ENCODE measurements at regions not wholly inside any gene's neighbourhood (a gene's known extent, or its start where the extent isn't known, plus 50 kb on each side); places are given as distances from the start of the nearest gene placed in this dataset.

DNA sequence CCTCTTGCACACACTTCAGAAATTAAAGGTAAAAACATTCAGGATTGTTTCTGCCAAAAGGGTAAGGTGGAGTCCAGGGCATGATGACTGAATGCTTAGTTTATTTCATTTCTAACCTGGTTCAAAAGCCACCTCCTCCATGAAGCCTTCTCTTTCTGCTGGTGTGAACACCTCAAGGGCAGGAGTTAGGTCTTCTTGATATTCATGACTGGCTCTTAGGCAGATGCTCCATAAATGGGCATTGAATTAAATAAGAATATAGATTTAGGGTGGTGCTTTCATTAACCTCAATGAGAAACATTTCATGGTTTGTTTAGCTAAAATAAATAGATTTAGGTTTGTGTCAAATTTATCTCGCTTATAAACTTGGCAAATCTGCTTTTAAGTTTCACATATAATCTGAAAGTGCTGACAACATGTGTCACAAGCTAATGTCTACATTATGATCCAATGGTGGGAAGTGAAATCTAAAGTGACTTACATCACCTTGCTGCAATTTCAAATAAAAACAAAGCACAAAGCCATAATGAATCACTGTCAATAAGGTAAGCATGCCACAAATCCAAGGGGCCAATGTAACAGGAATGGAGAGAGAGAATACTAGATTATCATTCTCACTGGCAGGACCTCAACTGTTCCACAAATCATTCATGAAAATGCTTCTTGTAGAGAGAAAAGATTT is 72.7 kb upstream of the GRIP1 start (continued):
- TF ChIP-seq, protein P1, sequence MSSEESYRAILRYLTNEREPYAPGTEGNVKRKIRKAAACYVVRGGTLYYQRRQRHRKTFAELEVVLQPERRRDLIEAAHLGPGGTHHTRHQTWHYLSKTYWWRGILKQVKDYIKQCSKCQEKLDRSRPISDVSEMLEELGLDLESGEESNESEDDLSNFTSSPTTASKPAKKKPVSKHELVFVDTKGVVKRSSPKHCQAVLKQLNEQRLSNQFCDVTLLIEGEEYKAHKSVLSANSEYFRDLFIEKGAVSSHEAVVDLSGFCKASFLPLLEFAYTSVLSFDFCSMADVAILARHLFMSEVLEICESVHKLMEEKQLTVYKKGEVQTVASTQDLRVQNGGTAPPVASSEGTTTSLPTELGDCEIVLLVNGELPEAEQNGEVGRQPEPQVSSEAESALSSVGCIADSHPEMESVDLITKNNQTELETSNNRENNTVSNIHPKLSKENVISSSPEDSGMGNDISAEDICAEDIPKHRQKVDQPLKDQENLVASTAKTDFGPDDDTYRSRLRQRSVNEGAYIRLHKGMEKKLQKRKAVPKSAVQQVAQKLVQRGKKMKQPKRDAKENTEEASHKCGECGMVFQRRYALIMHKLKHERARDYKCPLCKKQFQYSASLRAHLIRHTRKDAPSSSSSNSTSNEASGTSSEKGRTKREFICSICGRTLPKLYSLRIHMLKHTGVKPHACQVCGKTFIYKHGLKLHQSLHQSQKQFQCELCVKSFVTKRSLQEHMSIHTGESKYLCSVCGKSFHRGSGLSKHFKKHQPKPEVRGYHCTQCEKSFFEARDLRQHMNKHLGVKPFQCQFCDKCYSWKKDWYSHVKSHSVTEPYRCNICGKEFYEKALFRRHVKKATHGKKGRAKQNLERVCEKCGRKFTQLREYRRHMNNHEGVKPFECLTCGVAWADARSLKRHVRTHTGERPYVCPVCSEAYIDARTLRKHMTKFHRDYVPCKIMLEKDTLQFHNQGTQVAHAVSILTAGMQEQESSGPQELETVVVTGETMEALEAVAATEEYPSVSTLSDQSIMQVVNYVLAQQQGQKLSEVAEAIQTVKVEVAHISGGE (tag by site-specific recombination; conservative IDR thresholded peaks at IDR 0.05; ENCODE audit: low read depth) = no peak
- TF ChIP-seq ZNF555 (tag by site-specific recombination; conservative IDR thresholded peaks at IDR 0.05) (no peak), ZNF335 (tag by site-specific recombination; conservative IDR thresholded peaks at IDR 0.05) (0 out of 2 replicates have a peak, but pooled peaks have one; percentile 24), ZNF629 (tag by site-specific recombination; IDR thresholded peaks at IDR 0.05) (peak; percentile 91), ZNF544 (tag by site-specific recombination; IDR thresholded peaks at IDR 0.05) (no peak), ZNF624 (tag by site-specific recombination; IDR thresholded peaks at IDR 0.05) (no peak), ZNF768 (tag by site-specific recombination; IDR thresholded peaks at IDR 0.05) (no peak), ZNF654 (tag by site-specific recombination; IDR thresholded peaks at IDR 0.05; ENCODE audit: low read depth) (0 out of 2 replicates have a peak, but pooled peaks have one; percentile 13), ZBTB7A (tag by site-specific recombination; IDR thresholded peaks at IDR 0.05; ENCODE audit: low read depth) (no peak), MEIS1 (CRISPR knock-in tag; IDR thresholded peaks at IDR 0.05; ENCODE audit: borderline replicate concordance) (no peak), ZNF623 (tag by site-specific recombination; IDR thresholded peaks at IDR 0.05) (no peak), ZFP69B (tag by site-specific recombination; IDR thresholded peaks at IDR 0.05) (0 out of 2 replicates have a peak, but pooled peaks have one; percentile 33), ZNF433 (tag by site-specific recombination; IDR thresholded peaks at IDR 0.05; ENCODE audit: low read depth) (no peak), FEZF1 (tag by site-specific recombination; IDR thresholded peaks at IDR 0.05) (peak; percentile 83), SP2 (tag by site-specific recombination; IDR thresholded peaks at IDR 0.05) (peak; percentile 21; the same call in 1 of the 2 replicates), ZNF791 (tag by site-specific recombination; IDR thresholded peaks at IDR 0.05) (no peak)
- TF ChIP-seq, protein P2, sequence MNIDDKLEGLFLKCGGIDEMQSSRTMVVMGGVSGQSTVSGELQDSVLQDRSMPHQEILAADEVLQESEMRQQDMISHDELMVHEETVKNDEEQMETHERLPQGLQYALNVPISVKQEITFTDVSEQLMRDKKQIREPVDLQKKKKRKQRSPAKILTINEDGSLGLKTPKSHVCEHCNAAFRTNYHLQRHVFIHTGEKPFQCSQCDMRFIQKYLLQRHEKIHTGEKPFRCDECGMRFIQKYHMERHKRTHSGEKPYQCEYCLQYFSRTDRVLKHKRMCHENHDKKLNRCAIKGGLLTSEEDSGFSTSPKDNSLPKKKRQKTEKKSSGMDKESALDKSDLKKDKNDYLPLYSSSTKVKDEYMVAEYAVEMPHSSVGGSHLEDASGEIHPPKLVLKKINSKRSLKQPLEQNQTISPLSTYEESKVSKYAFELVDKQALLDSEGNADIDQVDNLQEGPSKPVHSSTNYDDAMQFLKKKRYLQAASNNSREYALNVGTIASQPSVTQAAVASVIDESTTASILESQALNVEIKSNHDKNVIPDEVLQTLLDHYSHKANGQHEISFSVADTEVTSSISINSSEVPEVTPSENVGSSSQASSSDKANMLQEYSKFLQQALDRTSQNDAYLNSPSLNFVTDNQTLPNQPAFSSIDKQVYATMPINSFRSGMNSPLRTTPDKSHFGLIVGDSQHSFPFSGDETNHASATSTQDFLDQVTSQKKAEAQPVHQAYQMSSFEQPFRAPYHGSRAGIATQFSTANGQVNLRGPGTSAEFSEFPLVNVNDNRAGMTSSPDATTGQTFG (tag by site-specific recombination; IDR thresholded peaks at IDR 0.05; ENCODE audit: borderline replicate concordance) = no peak
- TF ChIP-seq, protein P3, sequence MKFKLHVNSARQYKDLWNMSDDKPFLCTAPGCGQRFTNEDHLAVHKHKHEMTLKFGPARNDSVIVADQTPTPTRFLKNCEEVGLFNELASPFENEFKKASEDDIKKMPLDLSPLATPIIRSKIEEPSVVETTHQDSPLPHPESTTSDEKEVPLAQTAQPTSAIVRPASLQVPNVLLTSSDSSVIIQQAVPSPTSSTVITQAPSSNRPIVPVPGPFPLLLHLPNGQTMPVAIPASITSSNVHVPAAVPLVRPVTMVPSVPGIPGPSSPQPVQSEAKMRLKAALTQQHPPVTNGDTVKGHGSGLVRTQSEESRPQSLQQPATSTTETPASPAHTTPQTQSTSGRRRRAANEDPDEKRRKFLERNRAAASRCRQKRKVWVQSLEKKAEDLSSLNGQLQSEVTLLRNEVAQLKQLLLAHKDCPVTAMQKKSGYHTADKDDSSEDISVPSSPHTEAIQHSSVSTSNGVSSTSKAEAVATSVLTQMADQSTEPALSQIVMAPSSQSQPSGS (tag by site-specific recombination; IDR thresholded peaks at IDR 0.05; ENCODE audit: low read depth) = peak; percentile 48; the same call in 1 of the 2 replicates
- TF ChIP-seq, protein P4, sequence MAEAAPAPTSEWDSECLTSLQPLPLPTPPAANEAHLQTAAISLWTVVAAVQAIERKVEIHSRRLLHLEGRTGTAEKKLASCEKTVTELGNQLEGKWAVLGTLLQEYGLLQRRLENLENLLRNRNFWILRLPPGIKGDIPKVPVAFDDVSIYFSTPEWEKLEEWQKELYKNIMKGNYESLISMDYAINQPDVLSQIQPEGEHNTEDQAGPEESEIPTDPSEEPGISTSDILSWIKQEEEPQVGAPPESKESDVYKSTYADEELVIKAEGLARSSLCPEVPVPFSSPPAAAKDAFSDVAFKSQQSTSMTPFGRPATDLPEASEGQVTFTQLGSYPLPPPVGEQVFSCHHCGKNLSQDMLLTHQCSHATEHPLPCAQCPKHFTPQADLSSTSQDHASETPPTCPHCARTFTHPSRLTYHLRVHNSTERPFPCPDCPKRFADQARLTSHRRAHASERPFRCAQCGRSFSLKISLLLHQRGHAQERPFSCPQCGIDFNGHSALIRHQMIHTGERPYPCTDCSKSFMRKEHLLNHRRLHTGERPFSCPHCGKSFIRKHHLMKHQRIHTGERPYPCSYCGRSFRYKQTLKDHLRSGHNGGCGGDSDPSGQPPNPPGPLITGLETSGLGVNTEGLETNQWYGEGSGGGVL (tag by site-specific recombination; IDR thresholded peaks at IDR 0.05) = peak; percentile 35
- TF ChIP-seq, protein P5, sequence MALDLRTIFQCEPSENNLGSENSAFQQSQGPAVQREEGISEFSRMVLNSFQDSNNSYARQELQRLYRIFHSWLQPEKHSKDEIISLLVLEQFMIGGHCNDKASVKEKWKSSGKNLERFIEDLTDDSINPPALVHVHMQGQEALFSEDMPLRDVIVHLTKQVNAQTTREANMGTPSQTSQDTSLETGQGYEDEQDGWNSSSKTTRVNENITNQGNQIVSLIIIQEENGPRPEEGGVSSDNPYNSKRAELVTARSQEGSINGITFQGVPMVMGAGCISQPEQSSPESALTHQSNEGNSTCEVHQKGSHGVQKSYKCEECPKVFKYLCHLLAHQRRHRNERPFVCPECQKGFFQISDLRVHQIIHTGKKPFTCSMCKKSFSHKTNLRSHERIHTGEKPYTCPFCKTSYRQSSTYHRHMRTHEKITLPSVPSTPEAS (tag by site-specific recombination; IDR thresholded peaks at IDR 0.05) = peak; percentile 26; the same call in 1 of the 2 replicates
- TF ChIP-seq, protein P6, sequence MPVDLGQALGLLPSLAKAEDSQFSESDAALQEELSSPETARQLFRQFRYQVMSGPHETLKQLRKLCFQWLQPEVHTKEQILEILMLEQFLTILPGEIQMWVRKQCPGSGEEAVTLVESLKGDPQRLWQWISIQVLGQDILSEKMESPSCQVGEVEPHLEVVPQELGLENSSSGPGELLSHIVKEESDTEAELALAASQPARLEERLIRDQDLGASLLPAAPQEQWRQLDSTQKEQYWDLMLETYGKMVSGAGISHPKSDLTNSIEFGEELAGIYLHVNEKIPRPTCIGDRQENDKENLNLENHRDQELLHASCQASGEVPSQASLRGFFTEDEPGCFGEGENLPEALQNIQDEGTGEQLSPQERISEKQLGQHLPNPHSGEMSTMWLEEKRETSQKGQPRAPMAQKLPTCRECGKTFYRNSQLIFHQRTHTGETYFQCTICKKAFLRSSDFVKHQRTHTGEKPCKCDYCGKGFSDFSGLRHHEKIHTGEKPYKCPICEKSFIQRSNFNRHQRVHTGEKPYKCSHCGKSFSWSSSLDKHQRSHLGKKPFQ (tag by site-specific recombination; IDR thresholded peaks at IDR 0.05) = peak; percentile 90
- TF ChIP-seq, protein P7, sequence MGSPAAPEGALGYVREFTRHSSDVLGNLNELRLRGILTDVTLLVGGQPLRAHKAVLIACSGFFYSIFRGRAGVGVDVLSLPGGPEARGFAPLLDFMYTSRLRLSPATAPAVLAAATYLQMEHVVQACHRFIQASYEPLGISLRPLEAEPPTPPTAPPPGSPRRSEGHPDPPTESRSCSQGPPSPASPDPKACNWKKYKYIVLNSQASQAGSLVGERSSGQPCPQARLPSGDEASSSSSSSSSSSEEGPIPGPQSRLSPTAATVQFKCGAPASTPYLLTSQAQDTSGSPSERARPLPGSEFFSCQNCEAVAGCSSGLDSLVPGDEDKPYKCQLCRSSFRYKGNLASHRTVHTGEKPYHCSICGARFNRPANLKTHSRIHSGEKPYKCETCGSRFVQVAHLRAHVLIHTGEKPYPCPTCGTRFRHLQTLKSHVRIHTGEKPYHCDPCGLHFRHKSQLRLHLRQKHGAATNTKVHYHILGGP (tag by site-specific recombination; IDR thresholded peaks at IDR 0.05) = 0 out of 2 replicates have a peak, but pooled peaks have one; percentile 35
